Mammary epithelial cell (primary cell): ENCODE measurements at regions not wholly inside any gene's neighbourhood (a gene's known extent, or its start where the extent isn't known, plus 50 kb on each side); places are given as distances from the start of the nearest gene placed in this dataset.

Source experiments
- EZH2 ChIP-seq: IDR thresholded peaks from 2 replicates; pipeline ENCODE4 v1.6.1; 2012; ENCODE audit warnings: low read length, inconsistent platforms, borderline replicate concordance
- TF ChIP-seq, protein P1 (sequence below), 2 donors: IDR thresholded peaks in 1 of 2; conservative IDR thresholded peaks in 1 of 2; 2 replicates each; pipeline ENCODE4 v1.5.1; 2011 to 2012; ENCODE audit warnings: inconsistent platforms in 2 of 2, low read length in 2 of 2, mild to moderate bottlenecking in 2 of 2, control low read depth in 1 of 2, low read depth in 1 of 2; ENCODE audit not compliant: insufficient read depth in 1 of 2; ENCODE audit errors: extremely low read depth in 1 of 2

- TF ChIP-seq EZH2 = no peak
- TF ChIP-seq, protein P1, sequence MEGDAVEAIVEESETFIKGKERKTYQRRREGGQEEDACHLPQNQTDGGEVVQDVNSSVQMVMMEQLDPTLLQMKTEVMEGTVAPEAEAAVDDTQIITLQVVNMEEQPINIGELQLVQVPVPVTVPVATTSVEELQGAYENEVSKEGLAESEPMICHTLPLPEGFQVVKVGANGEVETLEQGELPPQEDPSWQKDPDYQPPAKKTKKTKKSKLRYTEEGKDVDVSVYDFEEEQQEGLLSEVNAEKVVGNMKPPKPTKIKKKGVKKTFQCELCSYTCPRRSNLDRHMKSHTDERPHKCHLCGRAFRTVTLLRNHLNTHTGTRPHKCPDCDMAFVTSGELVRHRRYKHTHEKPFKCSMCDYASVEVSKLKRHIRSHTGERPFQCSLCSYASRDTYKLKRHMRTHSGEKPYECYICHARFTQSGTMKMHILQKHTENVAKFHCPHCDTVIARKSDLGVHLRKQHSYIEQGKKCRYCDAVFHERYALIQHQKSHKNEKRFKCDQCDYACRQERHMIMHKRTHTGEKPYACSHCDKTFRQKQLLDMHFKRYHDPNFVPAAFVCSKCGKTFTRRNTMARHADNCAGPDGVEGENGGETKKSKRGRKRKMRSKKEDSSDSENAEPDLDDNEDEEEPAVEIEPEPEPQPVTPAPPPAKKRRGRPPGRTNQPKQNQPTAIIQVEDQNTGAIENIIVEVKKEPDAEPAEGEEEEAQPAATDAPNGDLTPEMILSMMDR (conservative IDR thresholded peaks at IDR 0.05 in 1 of 2, IDR thresholded peaks at IDR 0.05 in 1 of 2; ENCODE audit: extremely low read depth in 1 of 2, insufficient read depth in 1 of 2, low read depth in 1 of 2, low read length in 2 of 2) = no peak
Observed at GRCh38 chr5:173819521-173819920, 68.6 kb upstream of the CPEB4 start.
